MM.1S (cell line): ENCODE measurements at regions not wholly inside any gene's neighbourhood (a gene's known extent, or its start where the extent isn't known, plus 50 kb on each side); places are given as distances from the start of the nearest gene placed in this dataset.

ENCODE experiments used
- CTCF ChIP-seq: fragments of 300-600 bp; sonication (generic); IDR thresholded peaks from 2 replicates; pipeline ENCODE4 v1.5.1; 2016; ENCODE audit warnings: antibody characterized with exemption, low read length, mixed read lengths
- EZH2 ChIP-seq: fragments of 300-600 bp; sonication (generic); optimal IDR thresholded peaks from 2 replicates; pipeline ENCODE3; 2017; ENCODE audit warnings: low read depth, mild to moderate bottlenecking, antibody characterized with exemption, low read length, mixed read lengths
- EZH2phosphoT487 ChIP-seq: fragments of 300-600 bp; sonication (generic); IDR thresholded peaks from 2 replicates; pipeline ENCODE4 v1.6.1; 2018; ENCODE audit warnings: antibody characterized with exemption, low read length

GRCh38 chr2:95670686-95671085 is 78.9 kb downstream of the TRIM43 start:
- TF ChIP-seq CTCF, result no peak
- no peak for TF ChIP-seq EZH2phosphoT487
- TF ChIP-seq EZH2, result no peak
